Uterus (tissue), 2 donors: ENCODE measurements at regions not wholly inside any gene's neighbourhood (a gene's known extent, or its start where the extent isn't known, plus 50 kb on each side); places are given as distances from the start of the nearest gene placed in this dataset.
"Not testable (repeated sequence)": the region's sequence is repeated elsewhere in the genome, so short reads cannot be mapped to it uniquely, and the experiment has no call there.

ENCODE experiments used
- CTCF ChIP-seq, 4 experiments: fragments of 200-600 bp in 2 of 4; fragments of 450-650 bp in 2 of 4; sonication (generic) in 2 of 4; IDR thresholded peaks; one replicate each; pipeline ENCODE4 v1.5.1; 2016 to 2019; ENCODE audit warnings: antibody characterized with exemption in 4 of 4, mild to moderate bottlenecking in 2 of 4, moderate library complexity in 1 of 4
- POLR2A ChIP-seq, 2 donors: fragments of 450-650 bp; IDR thresholded peaks; one replicate each; pipeline ENCODE4 v1.6.1; 2016; ENCODE audit warnings: antibody characterized with exemption in 2 of 2, mild to moderate bottlenecking in 1 of 2, moderate library complexity in 1 of 2

- TF ChIP-seq CTCF, POLR2A (IDR thresholded peaks at IDR 0.05): not testable (repeated sequence)
Measured at GRCh38 chr2:118572380-118572779, 275.1 kb downstream of the EN1 start.
